NCI-H748 treated with DMSO at 0.1 percent for 48 hours (cell line): ENCODE measurements at regions not wholly inside any gene's neighbourhood (a gene's known extent, or its start where the extent isn't known, plus 50 kb on each side); places are given as distances from the start of the nearest gene placed in this dataset.

Experiments
- DNase-seq: peaks from one replicate; lab custom pipeline; 2025; lab: John Stamatoyannopoulos, UW

DNA sequence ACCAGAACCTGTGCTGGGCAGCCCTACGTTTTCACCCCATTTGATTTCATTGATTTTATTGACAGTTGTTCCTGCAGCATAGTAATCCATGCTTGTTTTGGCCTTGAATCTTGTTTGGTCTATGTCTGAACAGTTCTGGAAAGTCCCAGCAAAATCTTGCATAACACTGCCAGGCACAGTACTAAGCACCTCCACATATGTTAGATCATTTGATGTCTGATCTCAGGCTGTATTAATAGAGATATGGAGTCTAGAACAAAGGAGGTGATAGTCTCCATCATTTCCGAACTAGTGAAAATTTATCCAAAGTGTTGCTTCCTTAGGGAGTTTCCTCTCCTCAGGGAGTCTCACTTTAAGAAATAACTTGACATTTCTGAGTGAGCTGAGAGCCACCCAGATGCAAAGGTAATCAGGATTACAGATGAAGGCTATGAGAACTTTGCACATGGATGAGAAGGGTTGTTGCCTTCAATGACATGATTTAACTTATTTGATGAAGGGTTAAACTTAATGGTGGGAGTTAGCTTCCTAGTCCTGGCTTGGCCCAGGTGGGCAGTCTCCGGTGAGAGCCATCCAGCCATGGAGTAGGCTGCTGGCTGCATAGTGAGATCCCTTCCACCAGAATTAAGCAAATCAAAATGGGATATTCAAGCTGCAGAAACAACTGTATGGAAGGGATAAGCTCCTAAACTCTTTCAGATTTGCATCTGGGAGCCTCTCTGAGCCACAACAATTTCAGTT is 173.8 kb upstream of the MVB12B start:
- no peak for DNase-seq

DNA sequence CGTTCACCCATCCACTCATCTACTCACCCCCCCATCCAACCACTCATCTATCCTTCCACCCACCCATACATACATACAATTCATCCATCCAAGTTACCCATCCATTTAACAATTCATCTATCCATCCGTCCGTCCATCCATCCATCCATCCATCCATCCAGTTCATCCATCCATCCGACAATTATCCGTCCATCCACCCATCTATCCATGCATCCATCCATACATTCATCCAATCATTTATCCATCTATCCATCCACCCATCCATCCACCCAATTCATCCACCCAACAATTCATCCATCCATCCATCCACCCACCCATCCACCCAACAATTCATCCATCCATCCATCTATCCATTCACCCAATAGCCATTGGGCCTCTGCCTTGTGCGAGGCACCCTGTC is 173.2 kb upstream of the MVB12B start:
- no peak for DNase-seq

- no peak for DNase-seq
These were observed 172.3 kb upstream of the MVB12B start for GRCh38 chr9:126154182-126154827.

GRCh38 chr9:126154869-126155268 is 171.8 kb upstream of the MVB12B start:
- DNase-seq = no peak

GRCh38 chr9:126155756-126156664 is 170.6 kb upstream of the MVB12B start:
- DNase-seq = no peak

GRCh38 chr9:126156898-126157297 is 169.7 kb upstream of the MVB12B start:
- no peak for DNase-seq

DNA sequence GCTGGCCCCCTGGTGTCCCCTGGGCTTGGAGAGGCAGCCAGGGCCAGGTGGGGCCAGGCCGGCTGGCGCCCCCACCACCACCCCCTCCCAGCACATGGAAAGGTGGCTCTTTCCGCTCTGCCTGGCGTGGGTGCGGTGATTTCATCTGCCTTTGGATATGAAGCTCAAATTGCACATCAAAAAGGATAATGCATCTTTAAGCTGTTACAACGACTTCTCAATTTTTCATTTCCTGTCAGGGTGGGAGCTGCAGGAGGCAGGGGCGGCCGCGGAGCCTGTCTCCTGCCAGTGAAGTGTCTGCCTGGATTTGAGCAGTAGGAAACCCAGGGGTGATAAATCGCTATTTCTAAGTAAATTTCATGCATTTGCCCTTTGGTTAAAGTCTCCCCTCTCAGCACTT is 169.2 kb upstream of the MVB12B start:
- DNase-seq = no peak

GRCh38 chr9:126157826-126158587 is 168.6 kb upstream of the MVB12B start:
- no peak for DNase-seq

DNA sequence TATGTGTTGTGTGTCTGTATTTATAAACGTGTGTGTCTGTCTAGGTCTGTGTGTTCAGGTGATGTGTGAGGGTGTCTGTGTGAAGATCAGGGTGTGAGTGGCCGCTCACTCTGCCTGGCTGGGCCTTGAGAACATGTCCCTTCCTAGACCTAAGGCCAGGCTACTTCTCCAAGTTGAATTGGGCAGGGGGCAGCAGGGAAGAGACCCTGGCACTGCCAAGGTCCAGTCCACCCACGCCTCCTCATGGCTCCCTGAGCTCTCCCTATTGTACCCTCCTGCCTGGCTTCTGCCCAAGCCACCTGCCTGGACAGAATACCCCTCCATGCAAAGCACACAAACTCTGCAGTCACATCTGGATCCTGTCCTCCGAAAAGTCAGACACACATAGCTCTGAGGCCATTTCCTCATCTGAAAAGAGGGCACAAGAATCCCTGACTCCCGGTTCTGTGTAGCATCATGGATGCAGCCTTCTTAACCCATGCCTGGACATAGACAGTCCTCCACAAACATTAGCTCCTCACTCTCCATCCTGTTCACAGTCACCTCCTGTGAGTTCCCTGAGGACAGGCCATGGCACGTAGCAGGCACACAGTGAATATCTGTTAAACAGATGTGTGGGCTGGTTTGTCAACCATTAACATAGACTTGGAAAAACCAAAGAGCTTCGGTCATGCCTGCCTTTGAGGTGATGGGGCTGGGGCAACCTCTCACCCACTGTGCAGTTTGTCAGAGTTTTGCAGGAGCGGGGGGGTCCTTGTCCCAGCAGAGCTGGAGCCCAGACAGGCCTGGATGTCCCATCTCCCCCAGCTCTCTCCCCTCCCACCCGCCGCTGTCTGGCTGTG is 167.8 kb upstream of the MVB12B start:
- DNase-seq = no peak

- no peak for DNase-seq
These were observed 167.1 kb upstream of the MVB12B start for GRCh38 chr9:126159430-126160060.

GRCh38 chr9:126160067-126160853 is 166.4 kb upstream of the MVB12B start:
- DNase-seq = no peak

GRCh38 chr9:126160854-126161329 is 165.7 kb upstream of the MVB12B start:
- no peak for DNase-seq

DNA sequence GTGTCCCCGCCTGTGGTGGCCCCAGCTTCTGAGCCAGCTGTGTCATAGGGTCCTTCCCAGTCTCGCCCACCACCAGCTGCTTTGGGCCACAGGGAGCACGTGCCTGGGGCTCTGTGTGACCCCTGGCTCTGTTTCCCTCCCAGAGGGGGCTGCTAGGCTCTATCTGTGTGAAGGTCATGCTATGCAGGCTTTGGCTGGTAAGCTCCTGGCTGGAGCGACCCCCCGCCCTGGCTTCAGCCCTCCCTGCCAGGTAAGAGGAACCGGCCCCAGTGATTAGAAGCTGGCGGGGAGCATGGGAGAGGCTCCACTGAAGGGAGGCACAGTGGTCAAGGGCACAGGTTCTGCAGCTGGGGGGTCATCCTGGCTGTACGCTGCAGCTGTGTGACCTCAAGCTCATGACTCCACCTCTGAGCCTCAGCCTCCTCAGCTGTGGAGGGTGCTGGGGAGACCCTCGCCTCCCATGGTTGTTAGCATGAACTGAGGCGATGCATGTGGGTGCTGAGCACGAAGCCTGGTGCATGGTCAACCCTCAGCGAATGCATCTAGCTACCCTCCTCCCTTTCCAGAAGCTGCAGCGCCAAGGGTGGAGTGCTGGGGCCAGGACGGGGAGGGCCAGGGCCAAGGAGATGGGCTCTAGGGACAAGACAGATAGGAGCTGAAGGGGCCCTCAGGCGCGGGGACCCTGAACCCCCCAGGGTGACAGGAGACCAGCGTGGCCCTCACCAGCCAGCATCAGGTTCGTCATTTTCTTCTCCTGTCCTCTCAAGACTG is 163.8 kb upstream of the MVB12B start:
- DNase-seq = no peak

- no peak for DNase-seq
These were observed 161.7 kb upstream of the MVB12B start for GRCh38 chr9:126164796-126165525.

DNA sequence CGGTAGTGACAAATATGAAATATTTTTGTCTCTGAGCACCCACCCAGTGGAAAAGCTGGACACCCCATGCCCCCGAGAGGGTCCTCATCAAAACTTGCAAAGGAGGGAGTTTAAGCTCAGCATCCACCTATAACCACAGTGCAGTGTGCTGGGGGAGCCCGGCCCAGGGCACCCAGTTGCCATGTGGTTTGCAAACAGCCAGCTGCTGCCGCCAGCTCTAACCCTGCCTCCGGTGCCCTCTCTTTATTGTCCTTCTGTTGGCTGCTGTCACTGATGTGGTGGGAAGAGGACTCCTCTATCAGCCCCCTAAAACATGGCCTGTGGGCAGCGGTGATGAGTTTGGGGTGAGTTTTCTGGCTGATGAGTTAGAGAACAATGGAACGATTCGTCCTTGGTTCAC is 160.9 kb upstream of the MVB12B start:
- DNase-seq = no peak

DNA sequence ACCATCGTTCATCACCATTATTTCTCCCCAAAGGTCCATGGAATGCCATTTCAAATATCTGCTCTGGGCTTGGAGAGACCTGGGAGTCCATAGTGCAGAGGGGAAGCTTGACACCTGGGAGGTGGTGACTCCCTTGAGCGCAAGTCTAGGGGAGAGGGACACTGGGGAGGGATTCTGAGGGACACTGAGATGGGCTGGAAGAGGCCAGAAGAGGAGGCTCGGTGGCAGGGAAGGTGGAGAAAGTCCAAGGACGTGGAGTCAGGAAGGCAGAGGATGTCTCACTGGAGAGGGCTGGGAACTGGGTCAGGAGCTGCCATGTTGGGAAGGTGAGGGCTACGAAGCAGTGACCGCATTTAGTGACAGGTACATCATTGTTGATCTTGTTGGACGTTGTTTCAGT is 160.3 kb upstream of the MVB12B start:
- no peak for DNase-seq

DNA sequence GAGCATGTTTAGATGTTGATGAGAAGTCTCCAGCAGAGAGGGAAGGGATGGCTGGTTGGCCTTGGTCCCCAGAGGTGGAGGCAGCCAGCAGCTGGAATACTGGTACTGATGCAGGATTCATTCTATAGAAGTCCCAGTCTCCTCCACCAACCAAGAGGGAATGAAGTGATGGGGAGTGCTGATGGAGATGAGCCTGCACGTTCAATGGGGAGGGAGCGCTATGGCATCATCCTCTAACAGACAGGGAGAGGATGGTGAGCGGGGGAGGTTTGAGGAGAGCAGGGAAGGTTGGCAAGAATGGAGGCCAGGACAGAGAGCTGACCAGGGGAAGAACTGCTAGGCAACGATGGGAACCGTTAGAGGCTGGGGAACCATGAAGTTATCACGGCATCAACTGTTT is 159.8 kb upstream of the MVB12B start:
- DNase-seq = no peak

- no peak for DNase-seq
These were observed 156.9 kb upstream of the MVB12B start for GRCh38 chr9:126169736-126170135.
